Left ventricle myocardium superior (tissue), 1 donor: ENCODE measurements at regions not wholly inside any gene's neighbourhood (a gene's known extent, or its start where the extent isn't known, plus 50 kb on each side); places are given as distances from the start of the nearest gene placed in this dataset.
"Not testable (repeated sequence)": the region's sequence is repeated elsewhere in the genome, so short reads cannot be mapped to it uniquely, and the experiment has no call there.

Experiments used
- ATAC-seq: fragments of 200-7000 bp; cut with Tn5 transposase; one replicate; pipeline ENCODE4 v1.9.1; 2020; ENCODE audit warnings: mild to moderate bottlenecking, moderate library complexity
- DNase-seq: peaks from one replicate; pipeline ENCODE4 v3.0.0-alpha.2; 2020
- intact Hi-C: fragments of 100-400 bp; cut with micrococcal nuclease; formaldehyde crosslinking; loops from one replicate; pipeline ENCODE4 v1.11.0; 2022
- donor health status: DM: no; HTN: yes; CAD: no; lungs with severe emphysema.

GRCh38 chr5:153258469-153258868 lies 232.0 kb upstream of the GRIA1 start:
- intact Hi-C loops: no loop called here
- no peak for ATAC-seq

GRCh38 chr5:153267506-153267905 lies 223.0 kb upstream of the GRIA1 start:
- intact Hi-C loops: no loop called here
- DNase-seq (no peak), ATAC-seq (no peak)

More at GRCh38 chr5:153258469-153258868, 232.0 kb upstream of the GRIA1 start:
- no peak for DNase-seq

- ATAC-seq (no peak), DNase-seq (no peak)
- intact Hi-C loops: no loop called here
These were observed 214.8 kb upstream of the GRIA1 start for GRCh38 chr5:153275695-153276094.

- intact Hi-C loops: no loop called here
- no peak for DNase-seq
- ATAC-seq: no peak
These were observed 214.3 kb upstream of the GRIA1 start for GRCh38 chr5:153276151-153276550.

- DNase-seq, ATAC-seq, intact Hi-C loops: not testable (repeated sequence)
These were observed 194.1 kb upstream of the GRIA1 start for GRCh38 chr5:153296251-153296844.

- DNase-seq: no peak
- no peak for ATAC-seq
- intact Hi-C loops: no loop called here
These were observed 190.6 kb upstream of the GRIA1 start for GRCh38 chr5:153299891-153300290.

- intact Hi-C loops: no loop called here
- no peak for ATAC-seq
These were observed 182.2 kb upstream of the GRIA1 start for GRCh38 chr5:153308282-153308681.

GRCh38 chr5:153318556-153318955 lies 171.9 kb upstream of the GRIA1 start:
- intact Hi-C loops: no loop called here
- ATAC-seq (no peak), DNase-seq (no peak)

More at GRCh38 chr5:153308282-153308681, 182.2 kb upstream of the GRIA1 start:
- DNase-seq: no peak

- intact Hi-C loops: no loop called here
- ATAC-seq (no peak), DNase-seq (no peak)
These were observed 169.0 kb upstream of the GRIA1 start for GRCh38 chr5:153321478-153321877.

- DNase-seq (no peak), ATAC-seq (no peak)
- intact Hi-C loops: no loop called here
These were observed 150.3 kb upstream of the GRIA1 start for GRCh38 chr5:153340139-153340538.

- ATAC-seq (no peak), DNase-seq (no peak)
- intact Hi-C loops: no loop called here
These were observed 149.7 kb upstream of the GRIA1 start for GRCh38 chr5:153340738-153341137.

- intact Hi-C loops: no loop called here
- DNase-seq: no peak
- no peak for ATAC-seq
These were observed 148.0 kb upstream of the GRIA1 start for GRCh38 chr5:153342487-153342886.

- ATAC-seq (no peak), DNase-seq (no peak)
- intact Hi-C loops: no loop called here
These were observed 142.9 kb upstream of the GRIA1 start for GRCh38 chr5:153347611-153348010.

- intact Hi-C loops: no loop called here
- DNase-seq (no peak), ATAC-seq (no peak)
These were observed 140.1 kb upstream of the GRIA1 start for GRCh38 chr5:153350175-153350883.

GRCh38 chr5:153352685-153353219 lies 137.7 kb upstream of the GRIA1 start:
- no peak for DNase-seq
- no peak for ATAC-seq
- intact Hi-C loops: no loop called here

GRCh38 chr5:153357493-153358112 lies 132.9 kb upstream of the GRIA1 start:
- intact Hi-C loops: no loop called here
- no peak for DNase-seq
- no peak for ATAC-seq

- no peak for DNase-seq
- no peak for ATAC-seq
- intact Hi-C loops: no loop called here
These were observed 132.0 kb upstream of the GRIA1 start for GRCh38 chr5:153358315-153358976.

- no peak for ATAC-seq
- DNase-seq: no peak
- intact Hi-C loops: no loop called here
These were observed 129.6 kb upstream of the GRIA1 start for GRCh38 chr5:153360860-153361259.

- no peak for DNase-seq
- ATAC-seq: no peak
- intact Hi-C loops: no loop called here
These were observed 128.6 kb upstream of the GRIA1 start for GRCh38 chr5:153361735-153362409.
